ENCODE measurements at regions not wholly inside any gene's neighbourhood (a gene's known extent, or its start where the extent isn't known, plus 50 kb on each side); places are given as distances from the start of the nearest gene placed in this dataset.

DNA sequence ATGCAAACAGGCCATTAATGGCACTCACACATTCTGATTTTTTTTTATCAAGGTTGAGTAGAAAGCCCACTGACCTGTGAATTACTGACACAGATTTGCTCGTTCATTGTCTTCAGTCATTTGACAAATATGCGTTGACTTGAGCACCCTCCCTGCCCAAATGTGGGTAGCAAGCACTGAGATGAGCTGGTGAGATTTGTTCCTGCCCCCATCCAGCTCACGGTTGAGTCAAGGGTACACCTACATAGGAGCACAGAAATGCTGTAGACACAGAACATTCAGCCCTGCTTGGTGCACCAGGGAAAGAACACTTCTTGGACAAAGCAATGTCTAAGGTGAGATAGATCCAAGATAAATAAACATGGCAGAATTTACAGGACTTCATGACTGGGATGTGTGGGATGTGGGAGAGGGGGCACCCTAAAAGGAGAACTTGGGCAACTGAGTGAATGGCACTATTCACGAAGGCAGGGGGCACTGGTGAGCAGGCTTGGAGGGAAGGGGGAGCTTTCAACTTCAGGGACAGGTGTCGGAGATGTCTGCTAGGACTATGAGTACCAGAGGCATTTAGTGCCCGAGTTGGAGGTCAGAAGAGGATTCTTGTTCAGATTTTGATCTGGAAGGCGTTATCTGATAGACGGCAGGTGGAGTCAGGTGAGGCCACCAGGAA, 213.4 kb downstream of the VRK1 start:
- TF ChIP-seq EZH2 (IDR thresholded peaks at IDR 0.05; ENCODE audit: insufficient read depth, poor library complexity, severe bottlenecking), result no peak
- no peak for TF ChIP-seq EZH2phosphoT487 (IDR thresholded peaks at IDR 0.05; ENCODE audit: insufficient read depth, low read depth)

Measured in GM23248 (cell line).